ENCODE measurements at regions not wholly inside any gene's neighbourhood (a gene's known extent, or its start where the extent isn't known, plus 50 kb on each side); places are given as distances from the start of the nearest gene placed in this dataset.

DNA sequence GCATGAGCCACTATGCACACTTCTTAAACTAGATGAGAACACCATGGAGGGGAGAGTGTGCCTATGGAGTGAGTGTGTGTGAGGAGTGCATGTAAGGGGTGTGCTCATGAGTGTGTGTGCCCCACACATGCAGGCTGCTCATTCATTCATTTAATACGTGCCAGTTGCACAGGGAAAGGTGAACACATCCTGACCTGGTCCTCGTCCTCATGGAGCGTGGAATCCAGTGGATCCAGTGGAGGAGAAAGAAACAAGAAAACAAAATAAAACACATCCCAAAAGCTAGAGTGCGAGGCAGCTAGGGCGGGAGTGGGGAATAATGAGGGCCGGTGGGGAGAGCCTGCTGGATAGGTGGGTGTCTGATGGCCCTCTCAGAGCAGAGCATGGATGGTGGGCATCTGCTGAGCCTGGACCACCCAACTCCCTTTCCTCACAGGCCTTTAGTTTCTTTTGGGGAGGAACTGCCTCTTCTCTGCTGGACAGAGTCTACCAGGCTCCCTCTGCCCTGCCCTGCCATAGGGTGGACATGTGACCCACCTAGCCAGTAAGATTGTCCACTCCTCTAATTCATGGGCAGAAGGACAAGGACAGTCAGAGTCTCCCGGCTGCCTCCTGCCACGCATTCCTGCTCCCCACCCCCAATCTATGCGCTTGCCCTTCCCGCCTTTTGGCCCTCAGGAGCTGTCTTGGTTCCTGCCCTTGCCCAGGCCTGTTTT, 204.3 kb downstream of the RAB11FIP4 start:
- TF ChIP-seq, protein P1, sequence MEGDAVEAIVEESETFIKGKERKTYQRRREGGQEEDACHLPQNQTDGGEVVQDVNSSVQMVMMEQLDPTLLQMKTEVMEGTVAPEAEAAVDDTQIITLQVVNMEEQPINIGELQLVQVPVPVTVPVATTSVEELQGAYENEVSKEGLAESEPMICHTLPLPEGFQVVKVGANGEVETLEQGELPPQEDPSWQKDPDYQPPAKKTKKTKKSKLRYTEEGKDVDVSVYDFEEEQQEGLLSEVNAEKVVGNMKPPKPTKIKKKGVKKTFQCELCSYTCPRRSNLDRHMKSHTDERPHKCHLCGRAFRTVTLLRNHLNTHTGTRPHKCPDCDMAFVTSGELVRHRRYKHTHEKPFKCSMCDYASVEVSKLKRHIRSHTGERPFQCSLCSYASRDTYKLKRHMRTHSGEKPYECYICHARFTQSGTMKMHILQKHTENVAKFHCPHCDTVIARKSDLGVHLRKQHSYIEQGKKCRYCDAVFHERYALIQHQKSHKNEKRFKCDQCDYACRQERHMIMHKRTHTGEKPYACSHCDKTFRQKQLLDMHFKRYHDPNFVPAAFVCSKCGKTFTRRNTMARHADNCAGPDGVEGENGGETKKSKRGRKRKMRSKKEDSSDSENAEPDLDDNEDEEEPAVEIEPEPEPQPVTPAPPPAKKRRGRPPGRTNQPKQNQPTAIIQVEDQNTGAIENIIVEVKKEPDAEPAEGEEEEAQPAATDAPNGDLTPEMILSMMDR (IDR thresholded peaks at IDR 0.05) = no peak
- no peak for TF ChIP-seq POLR2AphosphoS5 (IDR thresholded peaks at IDR 0.05)
- no peak for TF ChIP-seq POLR2A (IDR thresholded peaks at IDR 0.05)

All from stomach (tissue), 4 donors.